Neuronal stem cell (in vitro differentiated cells): ENCODE measurements at regions not wholly inside any gene's neighbourhood (a gene's known extent, or its start where the extent isn't known, plus 50 kb on each side); places are given as distances from the start of the nearest gene placed in this dataset.

Experiments
- DNase-seq: peaks from one replicate; pipeline ENCODE4 v3.0.0-alpha.2; 2013; ENCODE audit warnings: low spot score
- H2AFZ ChIP-seq: one replicate; pipeline ENCODE4 v1.6.1; 2013; ENCODE audit warnings: mild to moderate bottlenecking, low read length, inconsistent platforms
- H2AK5ac ChIP-seq: 2 replicates; pipeline ENCODE4 v1.6.1; 2013; ENCODE audit warnings: low read depth, mild to moderate bottlenecking, inconsistent platforms, low read length, moderate library complexity, mixed read lengths
- H2BK120ac ChIP-seq: 2 replicates; pipeline ENCODE4 v1.6.1; 2013; ENCODE audit warnings: low read depth, mild to moderate bottlenecking, inconsistent platforms, low read length, moderate library complexity, mixed read lengths
- H2BK12ac ChIP-seq: one replicate; pipeline ENCODE4 v1.6.1; 2013; ENCODE audit warnings: low read length, inconsistent platforms
- H2BK15ac ChIP-seq: 2 replicates; pipeline ENCODE4 v1.6.1; 2013; ENCODE audit warnings: mild to moderate bottlenecking, low read length, inconsistent platforms, mixed read lengths
- H2BK5ac ChIP-seq: one replicate; pipeline ENCODE4 v1.6.1; 2013; ENCODE audit warnings: inconsistent platforms, mild to moderate bottlenecking, low read length, moderate library complexity
- H3K14ac ChIP-seq: one replicate; pipeline ENCODE4 v1.6.1; 2013; ENCODE audit warnings: low read length, inconsistent platforms
- H3K18ac ChIP-seq: 2 replicates; pipeline ENCODE4 v1.6.1; 2013; ENCODE audit warnings: low read length, inconsistent platforms
- H3K23ac ChIP-seq: 2 replicates; pipeline ENCODE4 v1.6.1; 2013; ENCODE audit warnings: low read depth, mild to moderate bottlenecking, mixed read lengths, low read length, inconsistent platforms; ENCODE audit not compliant: poor library complexity
- H3K27ac ChIP-seq: replicated peaks from 3 replicates; pipeline ENCODE4 v1.5.1; 2013; ENCODE audit warnings: low read length, inconsistent platforms
- H3K27me3 ChIP-seq, 3 experiments: 2 replicates each; pipeline ENCODE4 v1.6.1; 2013; ENCODE audit warnings: low read length in 3 of 3, mild to moderate bottlenecking in 2 of 3, inconsistent platforms in 1 of 3, low read depth in 1 of 3, mixed read lengths in 1 of 3, moderate library complexity in 1 of 3; ENCODE audit not compliant: control insufficient read depth in 3 of 3, insufficient read depth in 3 of 3
- H3K36me3 ChIP-seq, 2 donors: replicated peaks in 1 of 2; 2 replicates each; pipeline ENCODE4 v1.6.1; 2013; ENCODE audit warnings: low read length in 2 of 2; ENCODE audit not compliant: control insufficient read depth in 2 of 2, insufficient read depth in 2 of 2
- H3K4ac ChIP-seq: 2 replicates; pipeline ENCODE4 v1.6.1; 2013; ENCODE audit warnings: inconsistent platforms, mild to moderate bottlenecking, low read length, moderate library complexity
- H3K4me1 ChIP-seq, 2 donors: 1 replicate in 1 of 2; 2 replicates in 1 of 2; pipeline ENCODE4 v1.6.1; 2013; ENCODE audit warnings: low read length in 2 of 2, low read depth in 1 of 2; ENCODE audit not compliant: control insufficient read depth in 2 of 2, insufficient read depth in 1 of 2
- H3K4me2 ChIP-seq: one replicate; pipeline ENCODE4 v1.6.1; 2013; ENCODE audit warnings: mild to moderate bottlenecking, low read length, inconsistent platforms; ENCODE audit not compliant: insufficient read depth, poor library complexity, severe bottlenecking
- H3K4me3 ChIP-seq, 2 donors: 2 replicates each; pipeline ENCODE4 v1.5.1; 2013; ENCODE audit warnings: low read length in 2 of 2, mild to moderate bottlenecking in 2 of 2, inconsistent platforms in 1 of 2, moderate library complexity in 1 of 2
- H3K79me1 ChIP-seq: one replicate; pipeline ENCODE4 v1.6.1; 2013; ENCODE audit warnings: low read depth, mild to moderate bottlenecking, inconsistent platforms, low read length, moderate library complexity
- H3K9ac ChIP-seq: one replicate; pipeline ENCODE4 v1.6.1; 2013; ENCODE audit warnings: mild to moderate bottlenecking, low read depth, low read length, inconsistent platforms; ENCODE audit not compliant: poor library complexity
- H3K9me3 ChIP-seq, 2 donors: replicated peaks in 1 of 2; 2 replicates each; pipeline versions ENCODE3 to v1.6.1; 2013; ENCODE audit warnings: low read length in 2 of 2, mild to moderate bottlenecking in 2 of 2, inconsistent platforms in 1 of 2, low read depth in 1 of 2, mixed read lengths in 1 of 2, moderate library complexity in 1 of 2; ENCODE audit not compliant: control insufficient read depth in 2 of 2, insufficient read depth in 1 of 2
- H4K8ac ChIP-seq: one replicate; pipeline ENCODE4 v1.6.1; 2013; ENCODE audit warnings: low read depth, mild to moderate bottlenecking, inconsistent platforms, low read length, moderate library complexity
- H4K91ac ChIP-seq: one replicate; pipeline ENCODE4 v1.6.1; 2013; ENCODE audit warnings: low read length, low read depth, mild to moderate bottlenecking, inconsistent platforms; ENCODE audit not compliant: poor library complexity
- WGBS, 2 donors: extraction: QIAGEN DNeasy Blood & Tissue Kit; methylation state at CpG; one replicate each; pipeline ENCODE4 v1.1.7; 2013; ENCODE audit warnings: missing lambda C conversion rate in 2 of 2, mixed read lengths in 1 of 2; ENCODE audit not compliant: insufficient read length in 2 of 2, insufficient replicate concordance in 1 of 2; ENCODE audit errors: extremely low coverage in 2 of 2; 5-methylcytosine and 5-hydroxymethylcytosine counted together

DNA sequence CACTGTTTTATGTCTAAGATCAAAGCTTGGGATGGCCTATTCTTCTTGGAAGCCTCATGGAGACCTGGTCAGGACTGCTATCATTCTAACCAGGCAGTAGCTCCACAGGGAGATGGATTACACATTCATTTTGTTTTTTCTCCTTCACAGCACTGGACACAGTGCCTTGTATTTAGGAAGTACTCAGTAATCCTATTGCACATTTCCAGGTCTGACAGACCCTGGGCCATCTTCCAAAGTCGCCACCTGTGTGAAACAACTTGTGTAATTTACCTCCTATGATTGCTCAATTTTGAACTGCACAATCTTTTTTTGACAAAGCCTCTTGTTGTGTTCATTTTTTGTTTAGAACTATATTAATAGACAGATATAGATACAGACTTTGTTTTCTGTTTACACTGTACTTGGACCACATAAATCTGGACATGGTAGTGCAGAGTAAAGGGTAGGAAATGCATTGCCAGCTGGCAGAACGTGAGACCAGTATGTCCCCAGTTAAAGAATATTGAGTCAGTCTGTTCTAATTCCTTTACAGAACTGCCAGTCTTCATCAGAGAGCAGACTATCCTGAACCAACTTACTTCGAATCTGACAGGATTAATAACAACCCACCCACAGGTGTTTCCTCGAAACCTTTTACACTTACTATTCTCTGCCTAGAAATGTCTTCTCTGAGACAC lies 277.8 kb upstream of the CYRIA start:
- no peak overlapping the region for H2AK5ac ChIP-seq

DNA sequence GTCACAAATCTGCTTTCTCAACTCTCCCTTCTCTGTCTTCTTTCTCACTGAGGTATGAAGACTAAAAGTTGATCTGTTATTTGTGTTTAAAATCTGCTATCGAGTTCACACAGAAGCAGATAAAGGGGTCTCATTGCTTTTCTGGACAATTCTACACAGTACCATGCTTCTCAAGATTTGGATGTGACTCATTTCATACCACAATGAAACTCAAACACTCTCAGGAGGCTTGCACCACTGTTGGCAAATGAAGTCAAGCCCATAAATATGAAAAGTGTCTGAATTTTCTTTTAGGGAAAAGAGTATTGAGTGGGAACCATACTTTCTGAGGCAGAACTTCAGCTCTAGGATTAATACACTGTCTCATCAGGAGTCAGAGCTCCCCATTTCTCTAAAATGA lies 274.6 kb upstream of the CYRIA start:
- Histone ChIP-seq H3K18ac (no peak overlapping the region), H3K4me2 (no peak overlapping the region), H3K27ac (no peak overlapping the region), H3K9ac (no peak overlapping the region), H2BK120ac (no peak overlapping the region), H3K36me3 (peaks cover 0 to 2% of the 10 kb centered on the region in 2 donors), H3K27me3 (no peaks in the 10 kb centered on the region), H2BK15ac (no peak overlapping the region), H2AK5ac (no peak overlapping the region), H3K23ac (no peak overlapping the region), H3K4ac (no peak overlapping the region), H2BK12ac (no peak overlapping the region), H4K91ac (no peak overlapping the region), H4K8ac (no peak overlapping the region), H3K79me1 (no peaks in the 10 kb centered on the region), H3K4me1 (no peaks in the 10 kb centered on the region), H2BK5ac (no peak overlapping the region), H3K9me3 (no peaks in the 10 kb centered on the region), H2AFZ (no peak overlapping the region), H3K4me3 (no peak overlapping the region), H3K14ac (no peak overlapping the region)
- WGBS, 2 donors = no CpG with 5 or more reads among the region's 1 CpG
- DNase-seq = no peak

More for the DNA sequence above, 277.8 kb upstream of the CYRIA start:
- WGBS, 2 donors = no CpG with 5 or more reads among the region's 4 CpGs
- peaks cover 0 to 2% of the 10 kb centered on the region in 2 donors for H3K36me3 ChIP-seq
- H3K79me1 ChIP-seq = no peaks in the 10 kb centered on the region
- H3K4me1 ChIP-seq = peaks cover 0 to 7% of the 10 kb centered on the region in 2 donors
- no peak overlapping the region for H2BK12ac ChIP-seq
- DNase-seq = no peak
- no peak overlapping the region for H2AFZ ChIP-seq
- no peak overlapping the region for H2BK120ac ChIP-seq
- no peaks in the 10 kb centered on the region for H3K27me3 ChIP-seq
- H4K8ac ChIP-seq = no peak overlapping the region
- H3K4ac ChIP-seq = no peak overlapping the region
- no peaks in the 10 kb centered on the region for H3K9me3 ChIP-seq
- no peak overlapping the region for H3K23ac ChIP-seq
- no peak overlapping the region for H3K27ac ChIP-seq
- H3K14ac ChIP-seq = no peak overlapping the region
- no peak overlapping the region for H3K9ac ChIP-seq
- no peak overlapping the region for H3K18ac ChIP-seq
- H3K4me2 ChIP-seq = no peak overlapping the region
- no peak overlapping the region for H4K91ac ChIP-seq
- H3K4me3 ChIP-seq = no peak overlapping the region
- no peak overlapping the region for H2BK5ac ChIP-seq
- no peak overlapping the region for H2BK15ac ChIP-seq

DNA sequence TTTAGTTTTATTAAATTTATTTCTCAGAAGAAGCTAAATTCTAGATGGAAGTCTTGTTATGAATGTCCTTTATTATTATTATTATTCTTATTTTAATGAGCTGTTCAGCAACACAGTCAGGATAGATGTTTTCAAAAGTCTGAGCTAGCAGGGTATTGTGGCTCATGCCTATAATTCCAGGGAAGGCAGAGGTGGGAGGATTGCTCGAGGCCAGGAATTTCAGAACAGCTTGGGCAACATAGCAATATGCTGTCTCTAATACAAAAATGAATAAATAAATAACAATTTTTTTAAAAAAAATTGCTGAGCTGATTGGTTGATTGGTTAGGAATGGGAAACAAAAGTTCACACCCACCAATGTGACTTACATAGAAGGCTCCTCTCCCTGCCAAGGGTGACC lies 274.1 kb upstream of the CYRIA start:
- no peak overlapping the region for H2AFZ ChIP-seq
- H3K27ac ChIP-seq = no peak overlapping the region
- no CpG with 5 or more reads among the region's 1 CpG for WGBS, 2 donors
- no peak overlapping the region for H3K18ac ChIP-seq
- H3K14ac ChIP-seq = no peak overlapping the region
- no peak overlapping the region for H3K4me2 ChIP-seq
- H4K8ac ChIP-seq = no peak overlapping the region
- no peak overlapping the region for H4K91ac ChIP-seq
- H2BK12ac ChIP-seq = no peak overlapping the region
- no peaks in the 10 kb centered on the region for H3K9me3 ChIP-seq
- no peak overlapping the region for H2BK120ac ChIP-seq
- no peak overlapping the region for H2AK5ac ChIP-seq
- H2BK15ac ChIP-seq = no peak overlapping the region
- H2BK5ac ChIP-seq = no peak overlapping the region
- no peak for DNase-seq
- H3K9ac ChIP-seq = no peak overlapping the region
- H3K4ac ChIP-seq = no peak overlapping the region
- no peaks in the 10 kb centered on the region for H3K79me1 ChIP-seq
- no peak overlapping the region for H3K4me3 ChIP-seq
- peaks cover 0 to 2% of the 10 kb centered on the region in 2 donors for H3K36me3 ChIP-seq
- no peak overlapping the region for H3K23ac ChIP-seq
- H3K4me1 ChIP-seq = no peaks in the 10 kb centered on the region
- no peaks in the 10 kb centered on the region for H3K27me3 ChIP-seq

DNA sequence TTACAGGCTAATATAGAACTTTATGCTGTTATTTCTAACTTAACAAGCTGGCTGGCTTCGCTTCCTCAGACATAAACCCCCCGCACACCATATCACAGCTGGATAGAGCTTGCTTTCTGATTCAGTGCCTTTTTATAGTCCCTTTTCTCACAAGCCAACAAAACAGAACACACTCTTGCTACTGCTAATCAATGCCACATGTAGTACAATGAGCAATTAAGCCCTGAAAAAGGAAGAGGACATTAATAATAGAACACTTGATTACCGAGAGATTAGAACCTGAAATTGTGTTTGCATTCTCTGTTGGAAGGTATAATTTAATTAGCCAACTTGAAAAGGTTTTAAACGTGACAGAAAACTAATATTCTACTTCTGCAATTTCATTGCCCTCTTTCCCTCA lies 267.7 kb upstream of the CYRIA start:
- no peak overlapping the region for H4K8ac ChIP-seq
- no peak overlapping the region for H3K23ac ChIP-seq
- no peak overlapping the region for H2AFZ ChIP-seq
- H3K18ac ChIP-seq = no peak overlapping the region
- no peak overlapping the region for H2BK5ac ChIP-seq
- no peak overlapping the region for H2AK5ac ChIP-seq
- no peaks in the 10 kb centered on the region for H3K79me1 ChIP-seq
- no peak overlapping the region for H2BK15ac ChIP-seq
- no peak overlapping the region for H2BK12ac ChIP-seq
- peaks cover 0 to 3% of the 10 kb centered on the region in 2 donors for H3K4me1 ChIP-seq
- DNase-seq = no peak
- H3K27ac ChIP-seq = no peak overlapping the region
- no CpG with 5 or more reads among the region's 4 CpGs for WGBS, 2 donors
- no peak overlapping the region for H2BK120ac ChIP-seq
- H3K9ac ChIP-seq = no peak overlapping the region
- no peaks in the 10 kb centered on the region for H3K27me3 ChIP-seq
- no peaks in the 10 kb centered on the region for H3K36me3 ChIP-seq
- H3K14ac ChIP-seq = no peak overlapping the region
- no peaks in the 10 kb centered on the region for H3K9me3 ChIP-seq
- no peak overlapping the region for H3K4me2 ChIP-seq
- H3K4ac ChIP-seq = no peak overlapping the region
- H3K4me3 ChIP-seq = no peak overlapping the region
- no peak overlapping the region for H4K91ac ChIP-seq
